NOMO-1 (cell line): ENCODE measurements at regions not wholly inside any gene's neighbourhood (a gene's known extent, or its start where the extent isn't known, plus 50 kb on each side); places are given as distances from the start of the nearest gene placed in this dataset.
"Not testable (repeated sequence)": the region's sequence is repeated elsewhere in the genome, so short reads cannot be mapped to it uniquely, and the experiment has no call there.

ENCODE experiments used
- DNase-seq, 2 experiments: peaks; one replicate each; lab custom pipeline; 2025; ENCODE audit not compliant: unreplicated experiment in 2 of 2; lab: John Stamatoyannopoulos, UW

DNA sequence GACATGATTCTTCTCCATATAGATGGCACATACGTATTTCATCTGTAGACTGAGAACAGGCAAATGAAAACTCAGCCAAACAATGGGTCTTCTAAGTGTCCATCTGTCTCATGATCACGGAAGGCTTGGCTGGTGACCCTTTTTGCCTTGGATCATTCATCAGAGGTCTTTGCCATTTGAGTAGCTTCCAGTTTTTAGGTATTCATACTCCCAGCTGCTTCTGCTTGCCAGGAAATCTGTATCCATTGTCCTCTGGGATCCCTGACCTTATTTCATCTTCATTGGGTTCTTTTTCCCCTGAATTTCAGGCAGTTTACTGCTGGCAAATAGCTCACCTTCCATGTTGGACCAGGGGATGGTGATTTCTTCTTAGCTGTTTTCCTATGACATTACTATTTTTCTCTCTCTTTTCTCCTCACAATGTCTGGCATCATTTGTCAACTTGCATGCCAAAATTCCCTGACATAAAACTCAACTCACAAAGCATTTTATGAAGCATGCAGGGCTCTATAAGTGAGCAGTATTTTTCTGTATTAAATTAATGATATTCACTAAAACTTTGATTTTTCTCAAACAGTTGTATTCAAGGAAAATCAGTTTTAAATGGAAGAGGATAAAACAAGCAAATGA is 241.2 kb downstream of the DNAJB9 start:
- DNase-seq = no peak

GRCh38 chr7:108813251-108814014 is 243.8 kb downstream of the DNAJB9 start:
- no peak for DNase-seq

DNA sequence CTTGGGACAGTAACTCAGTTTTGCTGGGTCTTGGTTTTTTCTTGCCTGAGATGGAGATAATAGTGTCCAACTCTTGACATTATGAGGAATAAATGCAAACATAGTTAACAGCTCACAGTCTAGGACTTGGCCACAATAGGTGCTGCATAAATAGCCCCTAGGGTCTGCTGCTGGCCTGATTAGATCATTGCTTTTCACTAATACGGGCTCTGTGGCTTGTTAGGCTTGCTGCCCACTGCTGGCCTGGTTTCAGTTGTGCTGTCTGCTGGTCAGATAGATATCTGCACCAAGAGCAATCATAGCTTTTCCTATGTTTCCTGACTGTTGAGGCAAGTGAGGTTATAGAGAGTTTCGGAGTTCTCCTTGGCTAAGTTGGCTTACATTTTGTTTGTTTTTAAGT is 246.1 kb downstream of the DNAJB9 start:
- no peak for DNase-seq

GRCh38 chr7:108818742-108819141 is 249.1 kb downstream of the DNAJB9 start:
- no peak for DNase-seq

DNA sequence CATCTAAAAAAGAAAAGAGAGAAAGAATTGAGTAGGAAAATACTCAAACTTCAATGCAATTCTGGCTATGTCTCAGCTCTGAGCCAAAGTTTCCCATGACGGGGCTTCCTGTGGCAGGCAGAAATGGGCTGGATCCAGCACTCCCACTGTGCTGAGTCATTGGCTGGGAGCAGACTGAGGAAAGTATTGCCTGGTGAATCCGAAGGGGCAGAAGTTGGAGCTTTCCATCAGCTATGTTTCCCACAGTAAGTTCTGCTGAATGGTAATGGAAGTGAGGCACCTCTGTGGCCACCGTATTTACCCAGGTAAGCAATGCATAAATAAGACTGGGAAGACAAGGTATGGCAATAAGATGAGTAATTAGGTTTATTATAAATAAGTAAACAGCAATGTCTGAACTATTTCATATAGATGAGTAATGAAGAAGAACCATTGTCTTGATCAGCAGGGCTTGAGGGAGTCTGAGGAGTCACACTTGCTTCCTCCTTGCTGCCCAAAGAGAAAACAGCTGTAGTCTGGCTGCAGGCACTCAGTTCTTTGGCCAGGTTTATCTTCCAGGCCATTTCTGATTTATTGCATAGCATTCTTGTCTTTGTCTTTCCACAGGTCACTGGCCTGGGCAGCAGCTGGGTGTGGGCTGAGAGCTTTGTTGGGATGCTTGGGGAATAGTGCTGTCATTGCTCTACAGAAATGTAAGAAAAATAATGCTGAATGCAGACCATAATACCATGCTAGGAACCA is 255.3 kb downstream of the DNAJB9 start:
- DNase-seq = no peak

DNA sequence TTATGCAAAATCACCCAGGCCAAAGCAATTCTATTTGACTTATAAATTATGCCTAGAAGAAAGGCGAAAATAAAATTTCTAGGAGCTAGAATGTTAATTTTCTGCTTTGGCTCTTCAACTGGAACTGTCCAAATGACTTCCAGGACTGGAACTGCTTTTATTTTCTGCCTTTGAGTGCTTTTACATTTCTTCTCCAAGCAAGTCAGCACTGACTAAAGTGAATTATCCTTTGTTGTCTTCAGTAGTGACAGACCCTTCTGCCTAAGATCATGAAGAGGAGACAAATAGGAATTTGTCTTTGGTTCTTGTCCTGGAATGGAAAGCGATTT is 255.9 kb downstream of the DNAJB9 start:
- no peak for DNase-seq

DNA sequence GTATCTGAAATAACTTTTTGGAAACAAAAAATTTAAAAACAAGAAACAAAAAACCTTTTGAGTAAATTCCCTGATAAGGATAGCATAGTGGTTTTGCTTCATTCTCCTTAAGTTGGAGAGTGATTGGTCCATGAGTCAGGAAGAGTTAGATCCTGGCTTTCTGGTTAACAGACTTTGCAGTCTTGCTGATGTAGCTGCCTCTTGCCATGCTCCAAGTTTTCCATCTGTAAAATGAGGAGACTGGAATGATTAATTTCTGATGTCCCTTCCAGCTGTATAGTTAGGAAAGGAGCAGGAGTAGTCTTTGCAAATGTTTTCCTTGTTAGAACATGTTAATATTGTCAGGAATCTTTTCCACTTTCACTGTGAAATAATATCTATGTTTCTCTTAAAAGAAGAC is 266.6 kb downstream of the DNAJB9 start:
- no peak for DNase-seq

DNA sequence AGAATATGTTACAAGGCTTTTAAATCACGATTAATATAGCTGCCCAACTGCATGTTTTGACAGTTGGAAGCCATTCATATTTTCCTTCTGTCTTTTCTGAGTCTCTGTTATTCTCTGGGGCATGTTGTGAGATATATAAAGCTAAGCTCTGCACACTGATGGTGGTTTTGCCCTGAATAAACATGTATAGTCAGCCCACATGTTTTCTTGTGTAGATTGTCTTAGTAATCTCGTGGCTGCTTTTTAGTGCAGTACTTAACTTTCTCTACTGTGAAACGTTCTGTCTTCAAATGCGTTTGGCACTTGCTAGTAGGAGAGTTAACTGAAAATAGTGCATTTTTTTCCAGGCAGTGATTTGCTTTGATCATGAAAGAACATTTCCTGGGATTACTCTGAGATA is 268.5 kb downstream of the DNAJB9 start:
- DNase-seq = no peak

DNA sequence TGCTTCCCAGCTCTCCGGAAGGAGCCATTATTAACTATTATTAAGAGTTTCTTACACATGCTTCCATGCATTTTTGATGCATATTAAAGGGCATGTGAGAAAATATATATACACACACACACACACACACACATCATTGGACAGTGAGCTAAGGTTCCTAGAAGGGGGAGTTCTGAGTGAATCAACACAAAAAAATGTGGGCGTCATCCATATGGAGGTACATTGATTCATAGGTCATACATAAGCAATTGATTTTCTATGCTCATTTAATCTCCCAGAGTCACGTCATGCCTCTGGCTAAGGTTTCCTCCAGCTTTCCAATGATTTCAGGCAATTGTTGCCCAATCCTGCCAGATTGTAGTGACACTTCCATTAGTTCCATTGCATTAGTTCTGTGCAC is 269.4 kb downstream of the DNAJB9 start:
- no peak for DNase-seq

GRCh38 chr7:108845951-108846350 is 276.3 kb downstream of the DNAJB9 start:
- DNase-seq = no peak

GRCh38 chr7:108846471-108846870 is 276.8 kb downstream of the DNAJB9 start:
- no peak for DNase-seq

DNA sequence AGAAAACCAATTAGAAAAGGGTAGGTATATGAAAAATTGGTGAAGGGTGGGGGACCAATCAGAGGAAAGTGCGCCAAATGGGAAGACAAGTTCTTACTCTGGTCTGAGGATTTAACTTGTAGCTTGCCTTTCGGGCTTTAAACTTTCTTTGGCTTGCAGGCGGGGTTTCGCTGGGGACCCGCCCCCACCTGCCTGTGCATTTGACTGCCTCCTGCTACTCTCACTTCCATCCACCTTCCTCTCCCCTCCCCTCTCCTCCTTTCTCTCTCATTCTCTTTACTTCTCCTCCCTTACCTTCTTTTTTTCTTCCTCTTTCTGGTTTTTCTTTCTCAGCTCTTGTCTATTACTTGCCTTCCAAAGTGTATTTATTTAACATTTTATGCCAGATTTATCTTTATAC is 278.8 kb downstream of the DNAJB9 start:
- DNase-seq = no peak

GRCh38 chr7:108860615-108861014 is 290.9 kb downstream of the DNAJB9 start:
- no peak for DNase-seq

DNA sequence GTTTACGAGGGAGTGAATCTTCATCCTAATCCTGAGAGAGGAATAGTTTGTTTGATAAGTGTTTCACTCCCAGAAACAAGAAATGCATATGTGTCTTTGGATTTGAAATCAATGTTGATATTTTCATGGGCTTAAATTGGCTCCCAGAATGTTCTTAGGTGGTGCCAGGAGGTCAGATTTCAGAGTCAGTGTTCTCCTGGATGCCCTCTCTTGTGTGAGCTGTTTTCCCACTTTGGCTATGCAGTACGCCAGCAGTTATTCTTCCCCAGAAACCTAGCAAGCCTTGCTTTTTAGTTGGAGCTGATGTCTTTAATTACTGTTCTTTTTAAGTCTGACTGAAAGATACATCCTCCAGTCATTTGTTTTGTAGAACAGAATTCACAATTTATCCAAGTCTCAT is 291.4 kb downstream of the DNAJB9 start:
- no peak for DNase-seq

GRCh38 chr7:108863227-108863848 is 293.7 kb downstream of the DNAJB9 start:
- DNase-seq = no peak

DNA sequence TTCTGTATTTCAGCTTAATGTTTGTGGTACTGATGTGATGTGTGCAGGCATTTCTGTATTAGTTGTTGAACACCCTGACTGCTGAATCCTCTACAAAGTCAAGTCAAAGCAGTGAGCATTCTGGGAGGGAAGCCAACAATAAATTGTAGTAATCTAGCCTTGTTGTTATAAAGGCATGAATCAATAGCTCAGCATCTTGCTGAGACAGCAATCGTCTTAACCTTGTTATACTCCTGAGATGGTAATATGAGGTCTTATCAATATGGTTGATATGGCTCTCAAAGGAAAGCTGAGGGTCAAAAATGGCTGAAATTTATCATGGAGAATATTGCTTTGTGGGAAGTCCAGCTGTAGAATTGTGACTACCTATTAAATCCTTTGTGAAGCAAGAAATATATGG is 299.4 kb downstream of the DNAJB9 start:
- no peak for DNase-seq

GRCh38 chr7:108875139-108875538 is 305.5 kb downstream of the DNAJB9 start:
- DNase-seq = no peak

DNA sequence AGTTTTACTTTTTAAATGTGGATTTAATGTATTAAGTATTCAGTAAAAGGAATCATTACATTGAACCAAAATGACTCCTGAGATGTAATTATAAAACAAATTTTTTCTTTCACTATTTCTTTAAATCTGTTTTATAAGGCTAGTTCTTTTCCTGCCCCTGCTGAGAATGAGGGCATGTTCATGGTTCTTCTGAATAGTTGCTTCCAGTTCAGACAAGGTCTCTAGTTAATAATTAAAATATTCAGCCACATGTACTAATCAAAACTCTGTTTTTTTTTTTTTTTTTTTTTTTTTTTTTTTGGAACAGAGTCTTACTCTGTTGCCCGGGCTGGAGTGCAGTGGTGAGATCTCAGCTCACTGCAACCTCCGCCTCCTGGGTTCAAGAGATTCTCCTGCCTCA is 321.2 kb downstream of the DNAJB9 start:
- no peak for DNase-seq

DNA sequence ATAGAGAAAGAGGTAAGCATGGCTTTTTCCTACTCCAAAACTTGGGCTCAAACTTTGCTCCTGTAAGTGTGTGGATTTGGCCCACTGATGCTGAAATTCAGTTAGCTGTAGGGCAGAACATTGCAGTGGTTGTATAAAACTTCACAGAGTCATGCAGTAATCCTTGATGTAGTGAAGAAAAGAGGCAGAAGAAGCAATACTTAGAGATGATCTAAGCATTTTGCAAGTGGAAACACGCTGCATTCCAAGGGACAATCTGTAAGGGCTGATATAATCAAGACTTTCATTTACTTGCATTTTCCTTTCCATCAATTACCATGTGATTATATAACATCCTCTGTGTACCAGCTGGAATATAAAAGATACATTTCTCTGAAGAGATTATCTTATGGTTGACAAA is 338.8 kb downstream of the DNAJB9 start:
- no peak for DNase-seq

DNA sequence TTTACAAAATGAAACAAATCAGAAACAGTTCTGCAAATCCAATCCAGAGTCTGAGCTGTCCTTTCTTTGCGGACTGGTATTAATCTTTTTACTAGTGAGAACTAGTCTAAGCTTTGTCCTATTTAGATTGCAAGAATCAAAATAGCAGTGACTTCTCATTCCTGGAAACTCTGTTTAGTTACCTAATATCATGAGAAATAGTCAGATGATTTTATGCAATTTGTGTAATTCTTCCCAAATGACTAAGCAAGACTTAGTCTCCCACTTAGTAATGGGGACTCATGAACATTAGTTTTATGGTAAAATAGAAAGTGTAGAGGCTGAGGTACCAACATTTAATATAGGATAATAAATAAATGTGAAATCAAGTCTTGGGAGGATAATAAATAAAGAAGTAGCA is 341.3 kb downstream of the DNAJB9 start:
- no peak for DNase-seq

DNA sequence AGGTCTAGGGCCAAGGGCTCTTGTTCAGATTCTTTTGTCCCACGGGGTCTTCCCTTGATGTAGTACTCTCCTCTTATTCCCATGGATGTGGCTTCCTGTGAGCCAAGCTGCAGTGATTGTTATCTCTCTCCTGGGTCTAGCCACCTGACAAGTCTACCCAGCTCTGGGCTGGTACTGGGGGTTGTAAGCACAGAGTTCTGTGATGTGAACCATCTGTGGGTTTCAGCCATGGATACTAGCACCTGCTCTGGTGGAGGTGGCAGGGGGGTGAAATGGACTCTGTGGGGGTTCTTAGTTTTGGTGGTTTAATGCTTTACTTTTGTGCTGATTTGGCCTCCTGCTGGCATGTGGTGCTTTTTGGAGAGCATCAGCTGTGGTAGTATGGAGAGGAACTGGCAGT is 350.8 kb downstream of the DNAJB9 start:
- DNase-seq = no peak

DNA sequence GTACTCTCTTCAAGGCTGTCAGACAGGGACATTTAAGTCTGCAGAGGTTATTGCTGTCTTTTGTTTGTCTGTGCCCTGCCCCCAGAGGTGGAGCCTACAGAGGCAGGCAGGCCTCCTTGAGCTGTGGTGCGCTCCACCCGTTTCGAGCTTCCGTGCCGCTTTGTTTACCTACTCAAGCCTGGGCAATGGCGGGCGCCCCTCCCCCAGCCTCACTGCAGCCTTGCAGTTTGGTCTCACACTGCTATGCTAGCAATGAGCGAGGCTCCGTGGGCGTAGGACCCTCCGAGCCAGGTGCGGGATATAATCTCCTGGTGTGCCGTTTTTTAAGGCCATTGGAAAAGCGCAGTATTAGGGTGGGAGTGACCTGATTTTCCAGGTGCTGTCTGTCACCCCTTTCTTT is 373.4 kb downstream of the DNAJB9 start:
- DNase-seq = not testable (repeated sequence)
